ENCODE measurements at regions not wholly inside any gene's neighbourhood (a gene's known extent, or its start where the extent isn't known, plus 50 kb on each side); places are given as distances from the start of the nearest gene placed in this dataset.

GRCh38 chr11:26096451-26096850 is 235.5 kb upstream of the ANO3 start:
- H3K4me3 ChIP-seq (ENCODE audit: low read depth, low read length), result no peak overlapping the region
- no peak for DNase-seq (ENCODE audit: low read depth, low spot score)
- in situ Hi-C loops (cut with HindIII; ENCODE audit: low sequenced_read_pairs), result no loop called here
- TF ChIP-seq CTCF (IDR thresholded peaks at IDR 0.05; ENCODE audit: low read depth, low read length), result no peak

GRCh38 chr11:26102325-26102724 is 229.6 kb upstream of the ANO3 start:
- H3K4me3 ChIP-seq (ENCODE audit: low read depth, low read length), result no peak overlapping the region
- DNase-seq (ENCODE audit: low read depth, low spot score), result no peak
- in situ Hi-C loops (cut with HindIII; ENCODE audit: low sequenced_read_pairs), result no loop called here
- no peak for TF ChIP-seq CTCF (IDR thresholded peaks at IDR 0.05; ENCODE audit: low read depth, low read length)

GRCh38 chr11:26105762-26106423 is 226.0 kb upstream of the ANO3 start:
- H3K4me3 ChIP-seq (ENCODE audit: low read depth, low read length), result no peak overlapping the region
- no peak for DNase-seq (ENCODE audit: low read depth, low spot score)
- no peak for TF ChIP-seq CTCF (IDR thresholded peaks at IDR 0.05; ENCODE audit: low read depth, low read length)
- in situ Hi-C loops (cut with HindIII; ENCODE audit: low sequenced_read_pairs), result no loop called here

- no peak for DNase-seq (ENCODE audit: low read depth, low spot score)
- TF ChIP-seq CTCF (IDR thresholded peaks at IDR 0.05; ENCODE audit: low read depth, low read length), result no peak
- H3K4me3 ChIP-seq (ENCODE audit: low read depth, low read length), result no peak overlapping the region
- in situ Hi-C loops (cut with HindIII; ENCODE audit: low sequenced_read_pairs), result no loop called here
These were observed 225.2 kb upstream of the ANO3 start for GRCh38 chr11:26106726-26107125.

- in situ Hi-C loops (cut with HindIII; ENCODE audit: low sequenced_read_pairs), result no loop called here
- DNase-seq (ENCODE audit: low read depth, low spot score), result no peak
- H3K4me3 ChIP-seq (ENCODE audit: low read depth, low read length), result no peak overlapping the region
- no peak for TF ChIP-seq CTCF (IDR thresholded peaks at IDR 0.05; ENCODE audit: low read depth, low read length)
These were observed 222.1 kb upstream of the ANO3 start for GRCh38 chr11:26109658-26110368.

GRCh38 chr11:26112264-26112663 is 219.7 kb upstream of the ANO3 start:
- no peak overlapping the region for H3K4me3 ChIP-seq (ENCODE audit: low read depth, low read length)
- TF ChIP-seq CTCF (IDR thresholded peaks at IDR 0.05; ENCODE audit: low read depth, low read length), result no peak
- in situ Hi-C loops (cut with HindIII; ENCODE audit: low sequenced_read_pairs), result no loop called here
- DNase-seq (ENCODE audit: low read depth, low spot score), result no peak

All from astrocyte of the spinal cord (primary cell).